SU-DHL-6 (cell line): ENCODE measurements at regions not wholly inside any gene's neighbourhood (a gene's known extent, or its start where the extent isn't known, plus 50 kb on each side); places are given as distances from the start of the nearest gene placed in this dataset.

Source experiments
- EZH2phosphoT487 ChIP-seq: fragments of 200-600 bp; sonication (generic), shearing (Covaris generic); conservative IDR thresholded peaks from 2 replicates; pipeline ENCODE4 v1.6.1; 2018; ENCODE audit warnings: mild to moderate bottlenecking, antibody characterized with exemption, low read length, moderate library complexity, mixed read lengths
- TF ChIP-seq, protein P1 (sequence below): fragments of 200-600 bp; sonication (generic); IDR thresholded peaks from one replicate; pipeline ENCODE4 v1.5.1; 2017; ENCODE audit warnings: antibody characterized with exemption, mild to moderate bottlenecking, low read length, moderate library complexity; ENCODE audit not compliant: insufficient read depth, poor library complexity, severe bottlenecking

DNA sequence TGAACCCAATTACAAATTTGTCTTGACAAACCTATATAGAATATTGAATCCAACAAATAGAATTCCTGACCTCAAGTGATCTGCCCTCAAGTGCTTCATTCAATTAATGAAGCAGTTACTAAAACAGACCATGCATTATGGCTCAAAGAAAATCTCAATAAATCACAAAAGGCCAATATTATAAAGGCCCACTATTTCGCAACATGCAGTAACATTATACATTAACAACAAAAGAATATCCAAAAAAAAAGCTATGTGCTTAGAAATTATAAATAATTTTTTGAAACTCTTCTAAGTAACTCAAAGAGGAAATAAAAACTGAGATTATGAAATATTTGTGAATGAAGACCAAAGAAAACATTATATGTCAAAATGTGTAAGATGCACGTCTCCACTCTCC is 177.7 kb downstream of the ZNF674 start:
- TF ChIP-seq, protein P1, sequence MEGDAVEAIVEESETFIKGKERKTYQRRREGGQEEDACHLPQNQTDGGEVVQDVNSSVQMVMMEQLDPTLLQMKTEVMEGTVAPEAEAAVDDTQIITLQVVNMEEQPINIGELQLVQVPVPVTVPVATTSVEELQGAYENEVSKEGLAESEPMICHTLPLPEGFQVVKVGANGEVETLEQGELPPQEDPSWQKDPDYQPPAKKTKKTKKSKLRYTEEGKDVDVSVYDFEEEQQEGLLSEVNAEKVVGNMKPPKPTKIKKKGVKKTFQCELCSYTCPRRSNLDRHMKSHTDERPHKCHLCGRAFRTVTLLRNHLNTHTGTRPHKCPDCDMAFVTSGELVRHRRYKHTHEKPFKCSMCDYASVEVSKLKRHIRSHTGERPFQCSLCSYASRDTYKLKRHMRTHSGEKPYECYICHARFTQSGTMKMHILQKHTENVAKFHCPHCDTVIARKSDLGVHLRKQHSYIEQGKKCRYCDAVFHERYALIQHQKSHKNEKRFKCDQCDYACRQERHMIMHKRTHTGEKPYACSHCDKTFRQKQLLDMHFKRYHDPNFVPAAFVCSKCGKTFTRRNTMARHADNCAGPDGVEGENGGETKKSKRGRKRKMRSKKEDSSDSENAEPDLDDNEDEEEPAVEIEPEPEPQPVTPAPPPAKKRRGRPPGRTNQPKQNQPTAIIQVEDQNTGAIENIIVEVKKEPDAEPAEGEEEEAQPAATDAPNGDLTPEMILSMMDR: no peak
- TF ChIP-seq EZH2phosphoT487: no peak
